ENCODE measurements at regions not wholly inside any gene's neighbourhood (a gene's known extent, or its start where the extent isn't known, plus 50 kb on each side); places are given as distances from the start of the nearest gene placed in this dataset.
"Not testable (repeated sequence)": the region's sequence is repeated elsewhere in the genome, so short reads cannot be mapped to it uniquely, and the experiment has no call there.

- H3K18ac ChIP-seq (ENCODE audit: low read depth, low read length); H4K8ac ChIP-seq (ENCODE audit: low read depth in 2 of 2, low read length in 2 of 2); H3K9ac ChIP-seq (ENCODE audit: low read depth, low read length); H2AFZ ChIP-seq (replicated peaks; ENCODE audit: low read length, poor library complexity); H4K5ac ChIP-seq (ENCODE audit: low read depth, low read length); H4K20me1 ChIP-seq (ENCODE audit: insufficient read depth, low read length); H3K9me3 ChIP-seq (ENCODE audit: control insufficient read depth, insufficient read depth, low read length); BruUV-seq (replicated peaks); H2BK20ac ChIP-seq (ENCODE audit: low read depth, low read length); H3K27ac ChIP-seq (ENCODE audit: insufficient read depth, low read length); H3K36me3 ChIP-seq (ENCODE audit: control insufficient read depth, insufficient read depth, low read length); H2BK5ac ChIP-seq (ENCODE audit: low read depth, low read length, poor library complexity, severe bottlenecking); H2AK9ac ChIP-seq (replicated peaks; ENCODE audit: low read depth, low read length, poor library complexity); ATAC-seq (ENCODE audit: low read depth); dilution Hi-C loops (cut with HindIII; ENCODE audit: low sequenced_read_pairs, unreplicated experiment); H2AK5ac ChIP-seq (ENCODE audit: low read depth, low read length); H3K14ac ChIP-seq (replicated peaks; ENCODE audit: low read depth, low read length); intact Hi-C loops (cut with micrococcal nuclease); H2BK15ac ChIP-seq (ENCODE audit: low read depth, low read length); H3K4ac ChIP-seq (ENCODE audit: low read depth, low read length); H3K79me1 ChIP-seq (ENCODE audit: low read depth in 1 of 2, low read length in 2 of 2); H3K4me1 ChIP-seq (ENCODE audit: control insufficient read depth, insufficient read depth, low read length); POLR2A ChIA-PET (ENCODE audit: unreplicated experiment); H4K91ac ChIP-seq (ENCODE audit: insufficient read depth, low read depth, low read length); H3K4me2 ChIP-seq (ENCODE audit: low read depth, low read length); in situ Hi-C loops (cut with MboI; ENCODE audit: low sequenced_read_pairs); H3K9me1 ChIP-seq (ENCODE audit: insufficient read depth, low read length); H3K27me3 ChIP-seq (ENCODE audit: control insufficient read depth, insufficient read depth, low read length); DNase-seq; H3K23ac ChIP-seq (ENCODE audit: low read depth, low read length); H3K56ac ChIP-seq (ENCODE audit: extremely low read depth, insufficient read depth, low read length); H2BK120ac ChIP-seq (ENCODE audit: low read depth, low read length); CTCF ChIA-PET: not testable (repeated sequence)
- 0 out of 2 replicates have a peak overlapping the region, but pooled peaks have one; percentile 18 for H3K4me3 ChIP-seq (ENCODE audit: insufficient read depth, low read depth, low read length)
- no CpG with 5 or more reads among the region's 60 CpGs for WGBS, 2 experiments (ENCODE audit: extremely low coverage in 2 of 2, insufficient read length in 1 of 2)
Observed at GRCh38 chr15:84500165-84500889, 100.5 kb upstream of the ZSCAN2 start.

DNA sequence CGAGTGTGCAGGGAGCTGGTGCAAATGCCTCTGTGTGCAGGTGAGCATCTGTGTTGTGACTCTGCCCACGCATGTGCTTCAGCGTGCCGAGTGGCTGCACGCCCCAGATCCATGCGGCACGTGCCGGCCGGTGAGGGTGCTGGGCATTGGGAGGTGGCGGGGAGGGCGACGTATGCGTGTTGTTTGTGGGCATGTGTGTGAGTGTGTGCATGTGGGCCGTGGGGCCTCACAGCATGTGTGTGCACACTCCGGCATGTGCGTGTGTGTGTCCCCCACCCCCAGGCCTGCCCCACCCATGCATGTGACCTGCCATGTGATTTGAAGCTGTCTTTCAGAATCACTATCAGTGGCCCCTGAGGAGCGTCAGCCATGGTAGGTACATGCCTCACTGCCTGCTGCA is 97.7 kb upstream of the ZSCAN2 start:
- H3K9me1 ChIP-seq (ENCODE audit: insufficient read depth, low read length); H2BK5ac ChIP-seq (ENCODE audit: low read depth, low read length, poor library complexity, severe bottlenecking); H2AK9ac ChIP-seq (replicated peaks; ENCODE audit: low read depth, low read length, poor library complexity); H4K8ac ChIP-seq (ENCODE audit: low read depth in 2 of 2, low read length in 2 of 2); H4K91ac ChIP-seq (ENCODE audit: insufficient read depth, low read depth, low read length); H2AK5ac ChIP-seq (ENCODE audit: low read depth, low read length); H3K4me2 ChIP-seq (ENCODE audit: low read depth, low read length); H3K27me3 ChIP-seq (ENCODE audit: control insufficient read depth, insufficient read depth, low read length); H3K18ac ChIP-seq (ENCODE audit: low read depth, low read length); H3K9me3 ChIP-seq (ENCODE audit: control insufficient read depth, insufficient read depth, low read length); dilution Hi-C loops (cut with HindIII; ENCODE audit: low sequenced_read_pairs, unreplicated experiment); H3K79me1 ChIP-seq (ENCODE audit: low read depth in 1 of 2, low read length in 2 of 2); ATAC-seq (ENCODE audit: low read depth); H3K56ac ChIP-seq (ENCODE audit: extremely low read depth, insufficient read depth, low read length); H4K20me1 ChIP-seq (ENCODE audit: insufficient read depth, low read length); H2AFZ ChIP-seq (replicated peaks; ENCODE audit: low read length, poor library complexity); H3K4ac ChIP-seq (ENCODE audit: low read depth, low read length); H3K4me3 ChIP-seq (ENCODE audit: insufficient read depth, low read depth, low read length); H3K23ac ChIP-seq (ENCODE audit: low read depth, low read length); POLR2A ChIA-PET (ENCODE audit: unreplicated experiment); H3K4me1 ChIP-seq (ENCODE audit: control insufficient read depth, insufficient read depth, low read length); H4K5ac ChIP-seq (ENCODE audit: low read depth, low read length); CTCF ChIA-PET; H3K14ac ChIP-seq (replicated peaks; ENCODE audit: low read depth, low read length); H3K27ac ChIP-seq (ENCODE audit: insufficient read depth, low read length); intact Hi-C loops (cut with micrococcal nuclease); H2BK15ac ChIP-seq (ENCODE audit: low read depth, low read length); in situ Hi-C loops (cut with MboI; ENCODE audit: low sequenced_read_pairs); H3K36me3 ChIP-seq (ENCODE audit: control insufficient read depth, insufficient read depth, low read length); H2BK20ac ChIP-seq (ENCODE audit: low read depth, low read length); BruUV-seq (replicated peaks); H2BK120ac ChIP-seq (ENCODE audit: low read depth, low read length); DNase-seq; H3K9ac ChIP-seq (ENCODE audit: low read depth, low read length): not testable (repeated sequence)
- WGBS, 2 experiments (ENCODE audit: extremely low coverage in 2 of 2, insufficient read length in 1 of 2), result no CpG with 5 or more reads among the region's 17 CpGs

Data from IMR-90 (cell line).